ENCODE measurements at regions not wholly inside any gene's neighbourhood (a gene's known extent, or its start where the extent isn't known, plus 50 kb on each side); places are given as distances from the start of the nearest gene placed in this dataset.

DNA sequence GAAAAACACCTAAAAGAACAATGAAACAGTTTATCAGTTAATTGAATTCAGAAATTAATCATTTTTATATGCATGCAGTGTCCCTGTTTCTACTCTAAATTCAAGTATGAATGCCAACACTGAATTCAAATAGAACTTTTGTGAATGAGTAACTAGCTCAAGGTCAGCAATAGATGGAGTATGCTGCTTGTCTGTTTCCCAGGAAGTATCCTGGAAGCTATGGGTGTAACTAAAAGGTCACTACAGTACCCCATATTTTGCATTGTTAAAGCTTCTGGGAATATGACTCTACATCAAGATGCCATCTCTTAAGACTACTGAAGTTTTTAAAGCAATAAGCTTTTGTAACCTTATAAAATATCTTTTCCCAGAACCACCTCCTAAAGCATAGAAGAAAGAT lies 681.4 kb upstream of the FBXO33 start:
- POLR2A ChIA-PET: no interaction called here
- TF ChIP-seq SIN3A (IDR thresholded peaks at IDR 0.05; ENCODE audit: borderline replicate concordance, low read depth, low read length) (no peak), RAD21 (IDR thresholded peaks at IDR 0.05; ENCODE audit: low read length) (no peak), TEAD4 (IDR thresholded peaks at IDR 0.05; ENCODE audit: borderline replicate concordance, insufficient read depth) (no peak), MEF2A (IDR thresholded peaks at IDR 0.05; ENCODE audit: borderline replicate concordance, low read depth) (no peak), POLR2AphosphoS5 (IDR thresholded peaks at IDR 0.05; ENCODE audit: low read depth, low read length) (no peak), MXI1 (IDR thresholded peaks at IDR 0.05; ENCODE audit: low read depth, low read length) (no peak), RCOR1 (IDR thresholded peaks at IDR 0.05; ENCODE audit: low read length) (no peak), YY1 (IDR thresholded peaks at IDR 0.05; ENCODE audit: low read depth) (no peak), EZH2phosphoT487 (IDR thresholded peaks at IDR 0.05; ENCODE audit: borderline replicate concordance, low read depth) (no peak), GATA2 (CRISPR knock-in tag; IDR thresholded peaks at IDR 0.05) (no peak)
- TF ChIP-seq, protein P1, sequence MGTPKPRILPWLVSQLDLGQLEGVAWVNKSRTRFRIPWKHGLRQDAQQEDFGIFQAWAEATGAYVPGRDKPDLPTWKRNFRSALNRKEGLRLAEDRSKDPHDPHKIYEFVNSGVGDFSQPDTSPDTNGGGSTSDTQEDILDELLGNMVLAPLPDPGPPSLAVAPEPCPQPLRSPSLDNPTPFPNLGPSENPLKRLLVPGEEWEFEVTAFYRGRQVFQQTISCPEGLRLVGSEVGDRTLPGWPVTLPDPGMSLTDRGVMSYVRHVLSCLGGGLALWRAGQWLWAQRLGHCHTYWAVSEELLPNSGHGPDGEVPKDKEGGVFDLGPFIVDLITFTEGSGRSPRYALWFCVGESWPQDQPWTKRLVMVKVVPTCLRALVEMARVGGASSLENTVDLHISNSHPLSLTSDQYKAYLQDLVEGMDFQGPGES (IDR thresholded peaks at IDR 0.05; ENCODE audit: low read depth, low read length): no peak
- TF ChIP-seq, protein P2, sequence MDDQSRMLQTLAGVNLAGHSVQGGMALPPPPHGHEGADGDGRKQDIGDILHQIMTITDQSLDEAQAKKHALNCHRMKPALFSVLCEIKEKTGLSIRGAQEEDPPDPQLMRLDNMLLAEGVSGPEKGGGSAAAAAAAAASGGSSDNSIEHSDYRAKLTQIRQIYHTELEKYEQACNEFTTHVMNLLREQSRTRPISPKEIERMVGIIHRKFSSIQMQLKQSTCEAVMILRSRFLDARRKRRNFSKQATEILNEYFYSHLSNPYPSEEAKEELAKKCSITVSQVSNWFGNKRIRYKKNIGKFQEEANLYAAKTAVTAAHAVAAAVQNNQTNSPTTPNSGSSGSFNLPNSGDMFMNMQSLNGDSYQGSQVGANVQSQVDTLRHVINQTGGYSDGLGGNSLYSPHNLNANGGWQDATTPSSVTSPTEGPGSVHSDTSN (IDR thresholded peaks at IDR 0.05): no peak

DNA sequence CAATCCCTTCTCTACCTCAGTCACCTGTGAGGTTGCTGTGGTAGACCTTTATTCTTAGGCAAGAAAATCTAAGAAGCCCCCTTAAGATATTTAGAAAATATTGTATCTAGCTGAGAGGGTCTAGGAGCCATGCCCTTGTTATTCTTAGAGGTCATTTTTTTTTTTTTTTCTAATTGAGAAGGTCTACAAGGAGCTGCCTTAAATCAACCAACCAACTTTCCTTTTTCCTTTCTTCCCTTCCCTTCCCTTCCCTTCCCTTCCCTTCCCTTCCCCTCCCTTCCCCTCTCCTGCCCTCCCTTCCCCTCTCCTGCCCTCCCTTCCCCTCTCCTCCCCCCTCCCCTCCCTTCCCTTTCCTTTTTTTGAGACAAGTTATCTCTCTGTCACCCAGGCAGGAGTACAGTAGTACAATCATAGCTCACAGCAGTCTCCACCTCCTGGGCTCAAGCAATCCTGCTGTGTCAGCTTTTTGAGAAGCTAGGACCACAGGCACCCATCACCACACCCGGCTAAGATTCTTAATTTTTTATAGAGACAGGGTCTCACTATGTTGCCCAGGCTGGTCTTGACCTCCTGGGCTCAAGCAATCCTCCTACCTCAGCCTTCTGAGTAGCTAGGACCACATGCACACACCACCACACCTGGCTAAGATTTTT lies 668.4 kb upstream of the FBXO33 start:
- Histone ChIP-seq H3K9me3 (no peaks in the 10 kb centered on the region), H4K20me1 (ENCODE audit: insufficient read depth) (no peaks in the 10 kb centered on the region), H3F3A (replicated peaks; ENCODE audit: insufficient read depth) (no peaks in the 10 kb centered on the region), H3K27me3 (ENCODE audit: insufficient read depth) (no peaks in the 10 kb centered on the region), H3K79me2 (ENCODE audit: insufficient read depth) (no peaks in the 10 kb centered on the region), H3K4me2 (no peak overlapping the region), H3K9ac (no peak overlapping the region), H2AFZ (ENCODE audit: low read depth) (no peak overlapping the region), H3K4me1 (ENCODE audit: control insufficient read depth in 1 of 2, insufficient read depth in 2 of 2, low read depth in 1 of 2, low read length in 1 of 2) (no peaks in the 10 kb centered on the region), H3K36me3 (replicated peaks in 1 of 2; ENCODE audit: control insufficient read depth in 1 of 2, insufficient read depth in 2 of 2, low read length in 1 of 2) (no peaks in the 10 kb centered on the region), H3K4me3 (ENCODE audit: low read depth in 2 of 2, low read length in 1 of 2) (no peak overlapping the region), H3K9me2 (no peaks in the 10 kb centered on the region), H3K27ac (ENCODE audit: low read depth in 2 of 2, low read length in 1 of 2) (no peak overlapping the region)
- DNase-seq: no peak
- POLR2A ChIA-PET: no interaction called here
- CTCF ChIA-PET: no interaction called here
- WGBS (ENCODE audit: low lambda C conversion rate): 0% methylated on average over 1 of the region's 1 CpG
- TF ChIP-seq, protein P1 (IDR thresholded peaks at IDR 0.05; ENCODE audit: low read depth, low read length): no peak
- TF ChIP-seq SIN3A (IDR thresholded peaks at IDR 0.05; ENCODE audit: borderline replicate concordance, low read depth, low read length): no peak
- TF ChIP-seq, protein P3, sequence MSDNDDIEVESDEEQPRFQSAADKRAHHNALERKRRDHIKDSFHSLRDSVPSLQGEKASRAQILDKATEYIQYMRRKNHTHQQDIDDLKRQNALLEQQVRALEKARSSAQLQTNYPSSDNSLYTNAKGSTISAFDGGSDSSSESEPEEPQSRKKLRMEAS (IDR thresholded peaks at IDR 0.05; ENCODE audit: low read depth): no peak
- no peak for TF ChIP-seq EP300 (IDR thresholded peaks at IDR 0.05; ENCODE audit: borderline replicate concordance in 1 of 2, low read depth in 1 of 2, low read length in 1 of 2)
- TF ChIP-seq RFX5 (IDR thresholded peaks at IDR 0.05; ENCODE audit: low read length): no peak
- no peak for TF ChIP-seq MEF2A (IDR thresholded peaks at IDR 0.05; ENCODE audit: borderline replicate concordance, low read depth)
- TF ChIP-seq TCF12 (IDR thresholded peaks at IDR 0.05): no peak
- no peak for TF ChIP-seq NRF1 (IDR thresholded peaks at IDR 0.05; ENCODE audit: low read depth, low read length)
- no peak for TF ChIP-seq GABPA (IDR thresholded peaks at IDR 0.05; ENCODE audit: low read depth)
- no peak for TF ChIP-seq GATA2 (CRISPR knock-in tag; IDR thresholded peaks at IDR 0.05)
- TF ChIP-seq, protein P4, sequence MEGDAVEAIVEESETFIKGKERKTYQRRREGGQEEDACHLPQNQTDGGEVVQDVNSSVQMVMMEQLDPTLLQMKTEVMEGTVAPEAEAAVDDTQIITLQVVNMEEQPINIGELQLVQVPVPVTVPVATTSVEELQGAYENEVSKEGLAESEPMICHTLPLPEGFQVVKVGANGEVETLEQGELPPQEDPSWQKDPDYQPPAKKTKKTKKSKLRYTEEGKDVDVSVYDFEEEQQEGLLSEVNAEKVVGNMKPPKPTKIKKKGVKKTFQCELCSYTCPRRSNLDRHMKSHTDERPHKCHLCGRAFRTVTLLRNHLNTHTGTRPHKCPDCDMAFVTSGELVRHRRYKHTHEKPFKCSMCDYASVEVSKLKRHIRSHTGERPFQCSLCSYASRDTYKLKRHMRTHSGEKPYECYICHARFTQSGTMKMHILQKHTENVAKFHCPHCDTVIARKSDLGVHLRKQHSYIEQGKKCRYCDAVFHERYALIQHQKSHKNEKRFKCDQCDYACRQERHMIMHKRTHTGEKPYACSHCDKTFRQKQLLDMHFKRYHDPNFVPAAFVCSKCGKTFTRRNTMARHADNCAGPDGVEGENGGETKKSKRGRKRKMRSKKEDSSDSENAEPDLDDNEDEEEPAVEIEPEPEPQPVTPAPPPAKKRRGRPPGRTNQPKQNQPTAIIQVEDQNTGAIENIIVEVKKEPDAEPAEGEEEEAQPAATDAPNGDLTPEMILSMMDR (IDR thresholded peaks at IDR 0.05): no peak
- TF ChIP-seq FOXM1 (IDR thresholded peaks at IDR 0.05; ENCODE audit: low read depth): no peak
- no peak for TF ChIP-seq CHD2 (IDR thresholded peaks at IDR 0.05; ENCODE audit: low read length, partially characterized antibody)
- no peak for TF ChIP-seq SMC3 (IDR thresholded peaks at IDR 0.05; ENCODE audit: low read depth, low read length)
- TF ChIP-seq, protein P5, sequence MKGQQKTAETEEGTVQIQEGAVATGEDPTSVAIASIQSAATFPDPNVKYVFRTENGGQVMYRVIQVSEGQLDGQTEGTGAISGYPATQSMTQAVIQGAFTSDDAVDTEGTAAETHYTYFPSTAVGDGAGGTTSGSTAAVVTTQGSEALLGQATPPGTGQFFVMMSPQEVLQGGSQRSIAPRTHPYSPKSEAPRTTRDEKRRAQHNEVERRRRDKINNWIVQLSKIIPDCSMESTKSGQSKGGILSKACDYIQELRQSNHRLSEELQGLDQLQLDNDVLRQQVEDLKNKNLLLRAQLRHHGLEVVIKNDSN (IDR thresholded peaks at IDR 0.05; ENCODE audit: borderline replicate concordance, low read depth): no peak

More for the DNA sequence above, 681.4 kb upstream of the FBXO33 start:
- no peak overlapping the region for H3K4me3 ChIP-seq (ENCODE audit: low read depth in 2 of 2, low read length in 1 of 2)
- H3K79me2 ChIP-seq (ENCODE audit: insufficient read depth): no peaks in the 10 kb centered on the region
- H3K27me3 ChIP-seq (ENCODE audit: insufficient read depth): no peaks in the 10 kb centered on the region
- H3F3A ChIP-seq (replicated peaks; ENCODE audit: insufficient read depth): no peaks in the 10 kb centered on the region
- no peak overlapping the region for H3K9ac ChIP-seq
- no peak overlapping the region for H2AFZ ChIP-seq (ENCODE audit: low read depth)
- H3K9me3 ChIP-seq: no peaks in the 10 kb centered on the region
- no peaks in the 10 kb centered on the region for H4K20me1 ChIP-seq (ENCODE audit: insufficient read depth)
- H3K27ac ChIP-seq (ENCODE audit: low read depth in 2 of 2, low read length in 1 of 2): no peak overlapping the region
- CTCF ChIA-PET: no interaction called here
- no peak overlapping the region for H3K4me2 ChIP-seq
- H3K4me1 ChIP-seq (ENCODE audit: control insufficient read depth in 1 of 2, insufficient read depth in 2 of 2, low read depth in 1 of 2, low read length in 1 of 2): no peaks in the 10 kb centered on the region
- DNase-seq: no peak
- no peaks in the 10 kb centered on the region for H3K36me3 ChIP-seq (replicated peaks in 1 of 2; ENCODE audit: control insufficient read depth in 1 of 2, insufficient read depth in 2 of 2, low read length in 1 of 2)
- no peaks in the 10 kb centered on the region for H3K9me2 ChIP-seq
